ENCODE measurements at regions not wholly inside any gene's neighbourhood (a gene's known extent, or its start where the extent isn't known, plus 50 kb on each side); places are given as distances from the start of the nearest gene placed in this dataset.

DNA sequence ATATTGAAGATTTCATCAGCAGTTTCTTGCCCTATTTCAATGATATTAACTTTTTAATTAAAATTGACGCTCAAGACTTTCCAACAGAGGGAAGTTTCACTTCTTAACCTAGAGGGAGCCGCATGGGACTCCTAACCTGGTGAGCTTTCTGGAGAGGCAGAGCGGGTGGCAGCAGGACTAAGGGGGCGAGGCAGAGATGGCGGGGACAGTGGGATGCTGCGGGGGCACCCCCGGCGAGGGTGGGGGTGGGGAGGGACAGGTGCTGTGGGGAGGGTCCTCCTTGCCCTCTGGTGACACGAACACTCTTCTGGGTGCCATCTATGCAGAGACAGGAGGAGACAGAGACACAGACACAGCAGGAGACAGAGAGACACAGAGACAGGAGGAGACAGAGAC is 104.4 kb downstream of the ADRA2C start:
- no peaks in the 10 kb centered on the region for H3K79me2 ChIP-seq (ENCODE audit: insufficient read depth, low read depth)
- H3K4me1 ChIP-seq (ENCODE audit: low read depth, poor library complexity, severe bottlenecking) = no peaks in the 10 kb centered on the region
- H3K27me3 ChIP-seq (ENCODE audit: insufficient read depth, low read depth) = peaks cover 15% of the 10 kb centered on the region; the same call in 1 of the 2 replicates
- H3K4me3 ChIP-seq (IDR thresholded peaks at IDR 0.05; ENCODE audit: insufficient read depth, low read depth, low read length) = no peak overlapping the region
- H3K36me3 ChIP-seq (ENCODE audit: insufficient read depth) = no peaks in the 10 kb centered on the region
- H3K9ac ChIP-seq = no peak overlapping the region
- no peak overlapping the region for H3K27ac ChIP-seq
- H3K4me2 ChIP-seq = no peak overlapping the region
- no peak overlapping the region for H2AFZ ChIP-seq (ENCODE audit: low read depth)
- no peak for TF ChIP-seq CTCF (conservative IDR thresholded peaks at IDR 0.05; ENCODE audit: low read depth, low read length)
- H4K20me1 ChIP-seq (ENCODE audit: insufficient read depth) = no peaks in the 10 kb centered on the region

- H3K4me3 ChIP-seq (IDR thresholded peaks at IDR 0.05; ENCODE audit: insufficient read depth, low read depth, low read length) = no peak overlapping the region
- no peaks in the 10 kb centered on the region for H3K4me1 ChIP-seq (ENCODE audit: low read depth, poor library complexity, severe bottlenecking)
- H2AFZ ChIP-seq (ENCODE audit: low read depth) = no peak overlapping the region
- H4K20me1 ChIP-seq (ENCODE audit: insufficient read depth) = no peaks in the 10 kb centered on the region
- TF ChIP-seq CTCF (conservative IDR thresholded peaks at IDR 0.05; ENCODE audit: low read depth, low read length) = no peak
- no peaks in the 10 kb centered on the region for H3K79me2 ChIP-seq (ENCODE audit: insufficient read depth, low read depth)
- no peak overlapping the region for H3K4me2 ChIP-seq
- no peaks in the 10 kb centered on the region for H3K36me3 ChIP-seq (ENCODE audit: insufficient read depth)
- no peak overlapping the region for H3K9ac ChIP-seq
- no peak overlapping the region for H3K27ac ChIP-seq
- H3K27me3 ChIP-seq (ENCODE audit: insufficient read depth, low read depth) = peaks cover 15% of the 10 kb centered on the region; the same call in 1 of the 2 replicates
These were observed 105.1 kb downstream of the ADRA2C start for GRCh38 chr4:3871181-3871852.

DNA sequence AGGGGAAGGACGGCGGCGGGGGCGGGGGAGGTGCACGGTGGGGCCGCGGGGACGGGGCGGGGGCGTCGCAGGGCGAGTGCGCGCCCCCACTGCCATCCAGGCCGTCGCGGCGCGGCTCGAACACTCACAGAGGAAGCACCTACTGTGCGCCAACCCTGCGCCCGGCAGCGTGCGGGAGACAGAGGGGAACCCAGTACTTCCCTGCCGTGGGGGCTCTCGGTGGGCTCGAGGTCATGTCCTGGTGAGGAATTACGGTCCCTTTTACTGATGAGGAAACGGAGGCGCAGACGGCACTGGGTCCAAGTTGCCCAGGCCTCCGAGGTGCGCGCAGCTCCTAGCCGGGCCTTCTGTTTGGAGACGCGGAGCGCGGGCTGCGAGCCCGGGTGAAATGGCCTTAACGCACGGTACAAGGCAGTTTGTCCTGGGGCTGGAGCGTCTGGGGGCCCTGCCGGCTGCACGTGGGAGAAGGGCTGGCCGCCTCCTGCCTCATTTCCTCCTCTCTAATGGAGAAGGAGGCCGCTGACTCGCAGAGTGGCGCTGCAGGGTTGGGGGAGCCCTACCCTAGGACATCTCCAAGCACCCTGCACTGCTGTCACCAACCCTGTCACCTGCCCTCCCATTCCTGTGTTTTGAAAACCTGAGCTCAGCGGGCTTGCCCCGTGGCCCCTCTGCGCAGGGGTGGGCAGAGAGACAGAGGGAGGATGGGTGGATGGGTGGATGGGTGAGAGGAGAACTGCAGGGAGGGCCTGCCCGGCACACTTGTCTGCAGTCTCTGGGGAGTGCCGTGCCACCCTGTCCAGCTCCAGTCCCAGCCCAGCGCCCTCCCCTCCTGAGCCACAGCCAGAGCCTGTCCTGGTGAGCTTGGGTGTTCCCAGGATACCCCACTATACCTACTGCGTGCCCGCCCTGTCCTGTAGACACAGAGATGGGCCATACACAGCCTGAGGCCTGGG is 106.0 kb downstream of the ADRA2C start:
- Histone ChIP-seq H3K4me1 (ENCODE audit: low read depth, poor library complexity, severe bottlenecking) (no peaks in the 10 kb centered on the region), H2AFZ (ENCODE audit: low read depth) (no peak overlapping the region), H3K27me3 (ENCODE audit: insufficient read depth, low read depth) (peaks cover 9% of the 10 kb centered on the region; the same call in 1 of the 2 replicates)

GRCh38 chr4:3872834-3873313 is 106.7 kb downstream of the ADRA2C start:
- no peaks in the 10 kb centered on the region for H3K36me3 ChIP-seq (ENCODE audit: insufficient read depth)
- no peak for TF ChIP-seq CTCF (conservative IDR thresholded peaks at IDR 0.05; ENCODE audit: low read depth, low read length)
- no peak overlapping the region for H3K4me3 ChIP-seq (IDR thresholded peaks at IDR 0.05; ENCODE audit: insufficient read depth, low read depth, low read length)
- no peaks in the 10 kb centered on the region for H3K79me2 ChIP-seq (ENCODE audit: insufficient read depth, low read depth)
- H4K20me1 ChIP-seq (ENCODE audit: insufficient read depth) = no peaks in the 10 kb centered on the region
- no peak overlapping the region for H3K4me2 ChIP-seq
- H3K4me1 ChIP-seq (ENCODE audit: low read depth, poor library complexity, severe bottlenecking) = no peaks in the 10 kb centered on the region
- no peak overlapping the region for H2AFZ ChIP-seq (ENCODE audit: low read depth)
- no peak overlapping the region for H3K9ac ChIP-seq
- H3K27ac ChIP-seq = no peak overlapping the region
- H3K27me3 ChIP-seq (ENCODE audit: insufficient read depth, low read depth) = peaks cover 10% of the 10 kb centered on the region; the same call in 1 of the 2 replicates

More for the DNA sequence above, 106.0 kb downstream of the ADRA2C start:
- H3K9ac ChIP-seq = no peak overlapping the region
- no peak overlapping the region for H3K4me2 ChIP-seq
- no peaks in the 10 kb centered on the region for H4K20me1 ChIP-seq (ENCODE audit: insufficient read depth)
- H3K27ac ChIP-seq = no peak overlapping the region
- H3K4me3 ChIP-seq (IDR thresholded peaks at IDR 0.05; ENCODE audit: insufficient read depth, low read depth, low read length) = no peak overlapping the region
- no peaks in the 10 kb centered on the region for H3K79me2 ChIP-seq (ENCODE audit: insufficient read depth, low read depth)
- no peak for TF ChIP-seq CTCF (conservative IDR thresholded peaks at IDR 0.05; ENCODE audit: low read depth, low read length)
- no peaks in the 10 kb centered on the region for H3K36me3 ChIP-seq (ENCODE audit: insufficient read depth)

All from KMS-11 (cell line).